Cerebellar nuclear complex (tissue), 1 donor: ENCODE measurements at regions not wholly inside any gene's neighbourhood (a gene's known extent, or its start where the extent isn't known, plus 50 kb on each side); places are given as distances from the start of the nearest gene placed in this dataset.

Experiments used
- DNase-seq, 2 experiments: peaks; one replicate each; lab custom pipeline; 2025; lab: John Stamatoyannopoulos, UW

GRCh38 chr16:13866073-13866472 lies 53.9 kb upstream of the ERCC4 start:
- DNase-seq = no peak
